ENCODE measurements at regions not wholly inside any gene's neighbourhood (a gene's known extent, or its start where the extent isn't known, plus 50 kb on each side); places are given as distances from the start of the nearest gene placed in this dataset.
"Not testable (repeated sequence)": the region's sequence is repeated elsewhere in the genome, so short reads cannot be mapped to it uniquely, and the experiment has no call there.

DNA sequence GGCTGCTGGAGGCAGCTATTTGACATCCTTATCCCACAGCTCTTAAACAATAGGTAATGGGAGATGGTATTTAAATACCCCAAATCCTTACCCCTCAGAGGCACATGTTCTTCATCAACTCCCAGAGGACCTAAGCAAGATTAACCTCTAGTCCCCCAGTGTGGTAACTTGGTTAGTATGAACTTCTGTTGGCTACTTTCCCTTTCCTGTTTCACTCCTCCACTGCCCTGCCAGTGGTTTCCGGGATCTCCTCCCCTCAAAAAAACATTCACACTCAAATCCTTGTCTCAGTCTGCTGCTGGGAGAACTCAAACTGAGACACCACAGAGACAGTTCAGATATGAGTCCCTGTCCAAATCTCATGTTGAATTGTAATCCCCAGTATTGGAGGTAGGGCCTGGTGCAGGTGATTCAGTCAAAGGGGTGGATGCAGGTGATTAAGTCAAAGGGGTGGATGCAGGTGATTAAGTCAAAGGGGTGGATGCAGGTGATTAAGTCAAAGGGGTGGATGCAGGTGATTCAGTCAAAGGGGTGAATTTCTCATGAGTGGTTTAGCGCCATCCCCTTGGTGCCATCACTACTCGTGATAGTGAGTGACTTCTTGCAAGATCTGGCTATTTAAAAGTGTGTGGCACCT is 335.0 kb upstream of the CTNNB1 start:
- DNase-seq: no peak

GRCh38 chr3:40864915-40865314 is 334.4 kb upstream of the CTNNB1 start:
- DNase-seq: no peak

GRCh38 chr3:40867797-40868196 is 331.5 kb upstream of the CTNNB1 start:
- no peak for DNase-seq

- DNase-seq: no peak
These were observed 330.3 kb upstream of the CTNNB1 start for GRCh38 chr3:40869013-40869412.

- DNase-seq: no peak
These were observed 329.4 kb upstream of the CTNNB1 start for GRCh38 chr3:40869939-40870338.

DNA sequence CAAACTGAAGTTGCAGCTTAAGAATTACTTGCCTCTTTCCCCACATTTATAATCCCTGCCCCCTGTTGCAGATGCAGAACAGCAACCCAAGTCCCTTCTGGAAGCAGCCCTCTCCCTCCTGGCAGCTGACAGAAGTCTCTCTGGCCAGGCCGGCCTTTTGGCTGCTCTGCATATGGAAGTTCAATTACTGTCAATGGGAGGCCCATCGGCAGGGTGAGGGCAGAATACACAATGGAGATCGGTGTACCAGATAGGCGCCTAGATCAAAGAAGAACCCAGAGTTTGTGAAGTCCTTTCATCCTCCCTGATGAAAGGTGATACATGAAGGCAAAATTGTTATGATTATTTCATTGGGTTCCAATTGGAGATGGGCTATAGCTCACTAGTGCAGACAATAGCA is 327.9 kb upstream of the CTNNB1 start:
- DNase-seq: no peak

DNA sequence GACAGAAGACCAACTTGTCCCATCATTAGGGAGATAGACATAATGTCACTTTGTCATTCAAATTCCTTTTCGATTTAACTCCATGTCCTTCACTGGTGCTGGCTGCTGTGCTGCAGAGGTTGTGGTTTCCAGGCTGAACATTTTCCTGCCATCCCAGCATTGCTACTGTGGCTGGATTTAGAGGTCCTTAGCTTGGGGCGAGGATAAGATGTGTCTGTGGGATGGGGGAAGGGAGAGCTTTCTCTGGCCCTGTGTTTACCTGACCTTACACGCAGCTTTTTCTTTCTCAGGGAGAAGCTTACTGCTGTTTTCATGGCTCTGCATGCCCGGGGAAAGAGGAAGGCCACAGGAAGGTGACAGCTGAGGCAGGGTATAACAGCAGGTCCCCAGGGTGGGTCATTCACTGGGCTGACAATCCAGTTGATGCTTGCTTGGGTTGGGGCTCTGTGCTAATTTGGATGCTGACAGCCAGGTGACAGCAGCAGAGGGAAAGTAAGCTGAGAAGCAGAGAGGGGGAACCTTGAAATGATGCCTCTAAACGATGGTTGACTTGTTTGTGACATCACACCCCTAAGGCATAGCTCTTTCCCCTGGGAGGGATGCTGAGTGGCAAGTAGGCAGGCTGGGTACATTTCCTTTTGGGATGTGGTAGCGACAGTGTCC is 326.9 kb upstream of the CTNNB1 start:
- DNase-seq: no peak

DNA sequence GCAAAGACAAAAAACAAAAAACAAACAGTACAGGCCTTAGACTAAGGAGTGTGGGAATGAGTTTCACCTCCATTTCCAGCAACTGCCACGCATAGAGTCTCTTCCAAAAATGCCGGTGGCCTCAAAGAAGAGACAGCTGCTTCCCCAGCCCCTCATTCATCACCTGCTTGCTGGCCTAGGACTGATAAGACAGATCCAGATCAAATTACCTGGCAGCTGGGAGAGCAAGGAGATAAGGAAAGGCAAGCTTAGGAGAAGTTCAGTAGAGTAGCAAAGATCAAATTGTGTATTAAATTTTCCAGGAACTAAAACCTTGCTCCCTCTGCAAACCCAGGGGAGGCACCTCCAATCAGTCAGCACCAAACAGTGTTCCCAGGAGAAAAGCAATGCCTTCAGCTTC is 325.8 kb upstream of the CTNNB1 start:
- DNase-seq: no peak

DNA sequence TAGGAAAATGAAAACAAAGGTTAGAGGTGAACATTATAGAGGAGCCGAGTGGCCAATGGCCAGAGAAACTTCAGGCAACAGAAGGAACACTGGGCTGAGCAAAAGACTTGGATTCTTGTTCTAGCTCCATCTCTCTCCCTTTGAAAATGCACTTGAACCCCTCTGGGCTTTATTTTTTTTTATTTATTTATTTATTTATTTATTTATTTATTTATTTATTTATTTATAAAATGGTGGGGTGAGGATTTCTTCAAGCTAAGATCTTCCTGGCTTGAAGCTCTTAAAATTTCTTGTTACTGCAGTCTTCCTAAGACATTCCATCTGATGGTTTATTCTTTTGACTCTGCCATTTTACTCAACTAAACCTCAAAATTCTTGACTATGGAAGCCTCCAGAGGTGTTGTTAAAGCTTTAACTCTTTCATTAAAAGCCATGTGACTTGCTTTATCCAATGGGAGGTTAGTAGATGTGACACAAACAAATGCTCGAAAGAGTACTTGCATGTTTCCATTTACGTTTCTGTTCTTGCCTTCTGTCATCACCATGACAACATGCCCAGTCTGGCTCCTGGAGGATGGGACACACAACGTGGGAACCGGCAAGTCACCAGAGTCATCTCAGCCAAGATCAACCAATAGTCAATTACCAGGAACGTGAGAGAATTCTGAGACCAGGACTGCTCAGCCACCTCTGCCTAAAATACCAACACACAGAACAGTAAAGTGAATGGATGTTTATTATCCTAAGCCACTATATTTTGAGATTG is 325.2 kb upstream of the CTNNB1 start:
- no peak for DNase-seq

DNA sequence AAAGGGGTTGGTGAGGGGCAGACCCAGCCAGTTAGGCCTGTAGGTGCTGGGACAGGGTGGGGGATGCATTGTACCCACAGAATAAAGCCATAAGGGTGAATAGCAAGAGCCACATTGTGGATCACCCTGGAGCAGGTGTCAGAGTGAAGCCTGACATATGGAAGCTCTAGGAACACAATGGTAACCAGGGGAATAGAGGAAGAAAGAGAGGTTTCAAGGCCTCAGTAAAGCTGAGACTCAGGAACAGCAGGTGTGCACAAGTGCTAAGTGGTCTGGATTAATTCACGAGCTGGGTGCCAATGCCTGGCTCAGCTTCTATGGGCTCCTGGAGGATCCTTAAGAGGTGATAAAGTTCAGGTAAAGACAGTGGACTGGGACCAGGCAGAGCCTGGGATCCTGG is 323.7 kb upstream of the CTNNB1 start:
- DNase-seq: no peak

DNA sequence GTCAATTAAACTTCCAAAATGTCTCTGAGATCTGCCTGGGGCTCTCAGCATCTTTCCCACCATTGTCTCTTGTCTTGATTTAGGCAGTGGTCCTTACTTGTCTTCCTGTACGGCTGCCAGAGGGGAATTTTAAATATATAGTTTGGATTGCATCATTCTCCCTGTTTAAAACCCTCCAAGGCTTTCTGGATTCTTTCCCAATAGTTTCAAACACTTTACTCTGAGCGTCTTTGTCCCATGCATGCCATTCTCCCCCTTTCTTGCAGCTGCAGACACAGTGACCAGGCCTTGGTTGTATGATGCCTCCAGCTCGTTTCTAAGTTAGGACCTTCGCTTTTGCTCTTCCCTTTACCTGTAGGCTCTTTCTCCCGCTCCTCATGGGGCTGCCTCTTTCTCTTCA is 323.3 kb upstream of the CTNNB1 start:
- peak; percentile 19 for DNase-seq

DNA sequence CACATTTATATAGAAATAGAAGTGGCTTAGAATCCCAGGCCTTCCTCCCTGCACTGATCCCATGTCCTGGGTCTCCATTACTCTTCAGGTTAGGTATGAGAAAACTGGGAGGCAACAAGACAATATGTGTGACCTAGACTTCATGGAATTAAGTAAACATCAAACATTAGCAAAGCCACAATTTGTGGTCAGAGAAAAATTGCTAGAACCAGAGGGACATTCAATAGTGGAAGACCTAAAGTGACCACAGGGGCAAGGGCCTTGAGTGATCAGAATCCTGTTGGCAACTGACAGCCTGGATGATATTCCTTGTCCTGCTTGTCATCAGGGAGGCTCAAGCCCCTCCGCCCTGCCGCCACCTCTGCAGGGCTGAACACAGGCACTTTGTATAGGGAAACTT is 322.8 kb upstream of the CTNNB1 start:
- no peak for DNase-seq

DNA sequence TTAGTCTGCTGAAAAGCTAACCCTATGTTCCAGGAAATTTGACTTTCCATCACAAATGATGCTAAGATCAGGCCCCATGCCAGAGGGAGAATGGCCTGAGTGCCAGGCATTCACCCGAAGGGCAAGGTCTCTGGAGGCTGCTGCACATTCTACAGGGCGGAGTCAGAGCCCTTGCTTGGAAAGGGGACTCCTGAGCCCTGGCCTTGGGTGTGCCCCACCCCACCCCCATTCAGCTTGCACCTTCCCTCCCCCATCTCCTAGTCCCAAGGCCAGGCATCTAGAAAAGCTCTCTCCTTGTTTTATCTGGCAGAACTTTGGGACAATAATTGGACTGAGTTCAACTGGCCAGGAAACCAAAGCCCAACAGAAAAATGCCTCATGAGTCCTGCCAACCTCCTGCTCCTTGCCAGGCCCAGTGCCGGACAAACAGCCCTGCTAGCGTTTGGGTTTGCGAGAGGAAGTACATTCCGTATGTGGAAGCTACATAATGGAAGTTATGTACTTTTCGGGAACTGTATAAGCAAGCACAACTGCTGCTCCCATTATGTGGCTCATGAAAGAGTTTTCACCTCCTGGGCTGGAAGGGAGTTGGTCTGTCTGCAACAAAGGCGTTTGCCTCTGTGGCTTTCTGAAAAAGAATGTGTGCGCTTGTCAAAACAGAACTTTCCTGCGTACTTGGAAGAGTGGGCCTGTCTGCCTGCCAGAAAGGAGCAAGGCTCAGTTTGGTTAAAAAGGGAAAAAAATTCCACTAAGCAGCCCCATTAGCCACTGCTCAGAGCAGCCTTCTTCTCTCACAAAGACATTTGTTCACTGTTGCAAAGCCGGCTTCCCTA is 321.5 kb upstream of the CTNNB1 start:
- peak; percentile 64 for DNase-seq

DNA sequence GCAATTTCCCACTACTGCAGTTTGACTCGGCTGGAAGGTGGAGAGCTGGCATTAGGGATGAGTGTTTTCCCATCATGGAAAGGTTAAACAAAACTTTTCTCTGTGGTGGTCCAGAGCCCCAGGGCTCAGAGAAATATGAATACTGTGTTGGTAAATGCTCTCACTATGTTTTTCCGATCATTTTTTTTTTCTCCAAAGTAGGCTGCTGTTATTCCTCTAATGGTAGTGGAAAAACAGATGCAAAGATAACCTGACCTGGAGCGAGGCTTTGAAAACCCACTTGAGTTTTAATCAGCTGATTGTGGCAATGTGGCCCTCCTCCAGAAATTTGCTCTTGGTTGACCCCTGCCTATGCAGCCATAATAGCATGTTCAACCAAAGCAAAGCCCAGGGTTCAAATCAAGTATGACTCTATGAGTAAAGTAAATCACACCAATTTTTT is 320.8 kb upstream of the CTNNB1 start:
- no peak for DNase-seq

- DNase-seq: no peak
These were observed 313.9 kb upstream of the CTNNB1 start for GRCh38 chr3:40885430-40885829.

DNA sequence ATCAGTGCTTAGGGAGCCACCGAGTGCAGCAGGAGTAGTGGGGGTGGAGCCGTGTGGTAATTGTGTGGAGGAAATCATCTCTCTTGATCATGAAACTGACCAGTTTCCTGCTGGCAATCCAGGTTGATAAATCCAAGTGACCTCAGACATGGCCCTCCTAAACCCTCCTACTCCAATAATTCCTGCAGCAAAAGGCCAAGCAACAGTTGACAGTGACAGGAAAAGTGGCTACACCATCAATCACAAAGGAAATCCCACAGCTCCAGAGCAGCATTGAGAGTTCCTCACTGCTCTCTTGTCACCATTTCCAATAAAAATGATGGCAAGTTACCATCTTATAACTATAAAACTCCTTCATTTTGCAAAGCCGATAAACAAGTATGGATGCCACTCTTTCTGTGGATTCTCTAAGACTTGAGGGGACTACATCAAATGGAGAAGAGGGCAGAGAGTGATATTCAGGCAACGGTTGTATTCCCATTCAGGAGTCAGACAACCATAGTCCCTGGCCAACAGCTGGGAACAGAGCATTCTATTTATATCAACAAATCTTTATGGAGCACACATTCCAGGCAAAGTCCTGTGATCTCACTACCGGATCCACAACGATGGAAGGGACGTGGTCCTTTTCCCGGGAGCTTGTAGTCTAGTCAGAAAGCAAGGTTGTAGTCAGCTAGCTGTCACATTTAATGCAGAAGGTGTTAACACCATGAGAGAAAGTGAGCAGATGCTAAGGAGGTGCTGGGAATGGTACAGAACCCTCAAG is 312.5 kb upstream of the CTNNB1 start:
- DNase-seq: no peak

- no peak for DNase-seq
These were observed 308.1 kb upstream of the CTNNB1 start for GRCh38 chr3:40891186-40891585.

GRCh38 chr3:40895109-40895508 is 304.2 kb upstream of the CTNNB1 start:
- no peak for DNase-seq

DNA sequence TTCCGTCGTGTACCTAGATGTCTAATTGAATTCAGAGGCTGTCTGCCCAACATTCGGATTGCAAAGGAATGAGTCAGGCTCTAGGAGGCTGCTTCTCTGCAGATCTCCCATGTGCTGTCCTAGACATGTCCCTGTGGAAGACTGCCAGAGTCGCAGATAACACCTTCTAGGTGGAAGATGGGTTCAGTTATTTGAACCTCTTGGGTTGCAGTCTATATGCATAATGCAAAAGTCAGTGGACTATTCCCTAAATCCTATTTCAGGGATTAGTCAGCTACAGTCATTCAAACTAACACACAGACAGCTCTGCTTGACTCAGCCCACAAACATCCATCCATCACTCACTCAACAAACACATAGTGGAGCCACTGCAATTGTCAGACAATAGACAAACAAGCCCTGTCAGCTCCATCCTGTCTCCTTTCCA is 300.0 kb upstream of the CTNNB1 start:
- peak; percentile 54 for DNase-seq

GRCh38 chr3:40901298-40901697 is 298.0 kb upstream of the CTNNB1 start:
- no peak for DNase-seq

DNA sequence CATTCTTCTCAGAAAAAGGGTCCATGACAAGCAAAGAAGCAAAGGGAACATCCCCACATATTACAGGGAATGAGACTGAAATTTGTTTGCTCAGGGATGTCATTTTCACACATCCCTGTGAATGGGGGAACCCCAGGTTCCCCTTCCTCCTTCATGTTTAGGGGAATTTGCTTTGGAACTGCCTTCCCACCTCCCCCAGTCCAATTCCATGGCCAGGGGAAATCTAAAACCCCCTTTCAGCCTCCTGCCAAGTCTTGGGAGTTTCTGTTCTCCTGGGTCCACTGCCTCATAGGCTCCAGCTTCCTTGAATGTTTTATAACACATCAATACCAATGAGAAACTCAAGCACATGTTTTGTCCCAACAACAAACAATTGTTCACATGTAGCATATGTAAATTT is 297.5 kb upstream of the CTNNB1 start:
- no peak for DNase-seq

DNA sequence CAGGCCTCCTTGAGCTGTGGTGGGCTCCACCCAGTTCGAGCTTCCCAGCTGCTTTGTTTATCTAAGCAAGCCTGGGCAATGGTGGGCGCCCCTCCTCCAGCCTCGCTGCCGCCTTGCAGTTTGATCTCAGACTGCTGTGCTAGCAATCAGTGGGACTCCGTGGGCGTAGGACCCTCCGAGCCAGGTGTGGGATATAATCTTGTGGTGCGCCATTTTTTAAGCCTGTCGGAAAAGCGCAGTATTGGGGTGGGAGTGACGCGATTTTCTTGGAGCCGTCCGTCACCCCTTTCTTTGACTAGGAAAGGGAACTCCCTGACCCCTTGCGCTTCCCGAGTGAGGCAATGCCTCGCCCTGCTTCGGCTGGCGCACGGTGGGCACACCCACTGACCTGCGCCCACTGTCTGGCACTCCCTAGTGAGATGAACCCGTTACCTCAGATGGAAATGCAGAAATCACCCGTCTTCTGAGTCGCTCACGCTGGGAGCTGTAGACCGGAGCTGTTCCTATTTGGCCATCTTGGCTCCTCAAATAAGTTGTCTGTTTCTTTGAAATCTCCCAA is 291.3 kb upstream of the CTNNB1 start:
- DNase-seq: not testable (repeated sequence)

Measured in fibroblast of skin of scalp (primary cell).